Kidney tubule cell (primary cell): ENCODE measurements at regions not wholly inside any gene's neighbourhood (a gene's known extent, or its start where the extent isn't known, plus 50 kb on each side); places are given as distances from the start of the nearest gene placed in this dataset.
"Not testable (repeated sequence)": the region's sequence is repeated elsewhere in the genome, so short reads cannot be mapped to it uniquely, and the experiment has no call there.

Source experiments
- DNase-seq: peaks from one replicate; pipeline ENCODE4 v3.0.0-alpha.2; 2018; ENCODE audit warnings: low spot score

- DNase-seq, result no peak
These were observed 155.9 kb downstream of the OXSM start for GRCh38 chr3:25945836-25946235.

GRCh38 chr3:25952133-25952532, 162.2 kb downstream of the OXSM start:
- DNase-seq, result no peak

- no peak for DNase-seq
These were observed 167.1 kb downstream of the OXSM start for GRCh38 chr3:25957026-25957425.

- no peak for DNase-seq
These were observed 170.9 kb downstream of the OXSM start for GRCh38 chr3:25960776-25961175.

- DNase-seq, result peak; percentile 39
These were observed 172.4 kb downstream of the OXSM start for GRCh38 chr3:25962255-25962654.

- DNase-seq, result no peak
These were observed 174.3 kb downstream of the OXSM start for GRCh38 chr3:25964141-25964540.

- DNase-seq, result no peak
These were observed 177.5 kb downstream of the OXSM start for GRCh38 chr3:25967385-25967784.

GRCh38 chr3:25971736-25972135, 181.8 kb downstream of the OXSM start:
- DNase-seq, result no peak

- no peak for DNase-seq
These were observed 183.2 kb downstream of the OXSM start for GRCh38 chr3:25973122-25973521.

- DNase-seq, result no peak
These were observed 192.9 kb downstream of the OXSM start for GRCh38 chr3:25982756-25983155.

GRCh38 chr3:25985621-25986020, 195.7 kb downstream of the OXSM start:
- no peak for DNase-seq

GRCh38 chr3:25992606-25993005, 202.7 kb downstream of the OXSM start:
- DNase-seq, result no peak

- no peak for DNase-seq
These were observed 214.3 kb downstream of the OXSM start for GRCh38 chr3:26004172-26004571.

- no peak for DNase-seq
These were observed 221.4 kb downstream of the OXSM start for GRCh38 chr3:26011276-26011675.

GRCh38 chr3:26012241-26012745, 222.4 kb downstream of the OXSM start:
- DNase-seq, result no peak

GRCh38 chr3:26015752-26016151, 225.9 kb downstream of the OXSM start:
- DNase-seq, result no peak

- DNase-seq, result peak; percentile 13
These were observed 229.0 kb downstream of the OXSM start for GRCh38 chr3:26018889-26019288.

GRCh38 chr3:26024206-26024605, 234.3 kb downstream of the OXSM start:
- DNase-seq, result not testable (repeated sequence)

GRCh38 chr3:26029321-26029720, 239.4 kb downstream of the OXSM start:
- DNase-seq, result no peak

- DNase-seq, result not testable (repeated sequence)
These were observed 252.2 kb downstream of the OXSM start for GRCh38 chr3:26042126-26042525.

GRCh38 chr3:26049951-26050350, 260.1 kb downstream of the OXSM start:
- DNase-seq, result no peak

GRCh38 chr3:26050776-26051175, 260.9 kb downstream of the OXSM start:
- DNase-seq, result no peak

GRCh38 chr3:26058901-26059321, 269.0 kb downstream of the OXSM start:
- DNase-seq, result peak; percentile 6

GRCh38 chr3:26061947-26062346, 272.1 kb downstream of the OXSM start:
- no peak for DNase-seq

GRCh38 chr3:26064297-26064696, 274.4 kb downstream of the OXSM start:
- no peak for DNase-seq
